GM19467 (cell line): ENCODE measurements at regions not wholly inside any gene's neighbourhood (a gene's known extent, or its start where the extent isn't known, plus 50 kb on each side); places are given as distances from the start of the nearest gene placed in this dataset.
A peak's percentile ranks its signal among the peaks of the same experiment; 100 is the strongest.

Experiments used
- ATAC-seq: cut with Tn5 transposase; IDR thresholded peaks from one replicate; pipeline ENCODE4 v1.9.1; 2021; ENCODE audit warnings: mild to moderate bottlenecking, moderate library complexity; ENCODE audit not compliant: unreplicated experiment

DNA sequence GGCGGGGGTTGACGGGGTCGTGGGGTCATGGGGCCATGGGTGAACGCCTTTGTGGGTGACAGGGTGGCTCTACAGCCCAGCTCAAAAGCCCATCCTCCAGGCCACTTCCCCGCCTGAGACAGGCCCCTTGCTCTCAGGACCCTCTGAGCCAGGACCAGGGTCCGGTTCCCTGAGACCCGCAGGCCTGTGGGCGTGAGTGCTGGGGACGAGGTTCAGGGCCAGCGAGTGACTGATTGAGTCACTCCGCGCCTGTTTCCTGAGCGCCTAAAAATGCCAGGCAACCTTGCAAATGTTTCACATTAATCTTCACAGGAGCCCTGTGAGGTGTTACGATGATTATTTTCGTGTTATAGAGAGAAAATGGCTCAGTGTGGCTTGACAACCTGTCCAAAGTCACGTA lies 97.8 kb downstream of the ZNF674 start:
- peak; percentile 31 for ATAC-seq

DNA sequence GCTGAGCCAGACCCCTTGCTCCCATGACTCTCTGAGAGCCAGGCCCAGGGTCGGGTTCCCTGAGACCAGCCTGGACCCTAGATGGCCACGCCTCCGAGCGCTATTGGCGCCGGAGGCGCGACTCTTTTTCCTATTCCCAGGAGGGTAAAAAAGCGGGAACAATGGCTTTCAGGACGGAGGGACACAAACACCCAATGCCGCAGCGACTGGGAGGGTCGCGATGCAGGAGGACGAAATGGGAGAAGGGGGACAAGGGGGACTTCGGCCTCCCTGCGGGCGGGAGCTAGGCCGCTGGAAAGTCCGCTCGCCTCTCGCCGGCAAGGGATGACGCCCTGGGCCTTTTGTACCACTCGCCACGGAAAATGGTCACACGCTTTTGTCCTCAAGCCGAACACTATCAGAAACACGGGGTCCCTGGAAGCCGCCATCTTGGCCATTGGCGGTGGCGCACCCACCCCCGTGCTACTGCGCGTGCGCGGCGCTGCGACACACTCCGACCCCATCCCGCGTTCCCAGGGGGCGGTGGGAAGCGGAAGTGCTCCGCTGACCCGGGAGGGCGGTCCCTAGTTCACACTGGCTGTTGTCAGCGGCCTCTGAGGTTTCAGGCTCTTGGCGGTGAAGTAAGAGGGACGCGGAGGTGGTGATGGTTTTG lies 98.4 kb downstream of the ZNF674 start:
- ATAC-seq, result peak; percentile 82

DNA sequence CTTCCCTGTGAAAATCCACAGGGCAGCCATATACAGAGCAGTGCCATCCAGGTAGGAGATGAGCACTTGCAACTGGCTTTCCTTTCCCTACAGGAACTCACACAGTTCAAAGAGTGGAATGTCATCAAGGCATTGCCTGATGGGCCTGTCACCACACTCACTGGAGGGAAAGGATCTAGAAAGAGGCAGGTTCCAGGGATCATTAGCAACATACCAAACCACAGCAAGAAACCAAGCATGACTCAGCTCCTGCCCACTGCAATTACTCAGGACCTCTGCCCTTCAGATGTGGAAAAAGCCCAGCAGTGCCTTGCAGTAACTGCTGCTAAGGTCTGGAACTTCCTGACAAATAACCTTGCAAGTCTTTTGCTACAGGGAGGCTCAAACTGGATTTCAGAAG lies 101.2 kb downstream of the ZNF674 start:
- no peak for ATAC-seq

DNA sequence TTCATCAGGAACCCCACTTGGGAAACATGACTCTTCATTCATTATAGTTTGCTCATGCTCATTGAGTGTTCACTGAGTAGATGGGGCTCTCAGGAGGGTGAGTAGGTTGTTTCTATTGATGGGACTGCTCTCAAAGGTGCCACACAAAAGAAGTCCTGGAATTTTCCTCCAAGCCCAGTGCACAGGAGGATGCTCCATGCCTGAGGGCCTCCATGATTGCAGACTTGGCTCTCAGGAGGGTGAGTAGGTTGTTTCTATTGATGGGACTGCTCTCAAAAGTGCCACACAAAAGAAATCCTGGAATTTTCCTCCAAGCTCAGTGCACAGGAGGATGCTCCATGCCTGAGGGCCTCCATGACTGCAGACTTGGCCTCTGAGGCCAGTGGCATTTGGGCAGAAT lies 108.5 kb downstream of the ZNF674 start:
- no peak for ATAC-seq

DNA sequence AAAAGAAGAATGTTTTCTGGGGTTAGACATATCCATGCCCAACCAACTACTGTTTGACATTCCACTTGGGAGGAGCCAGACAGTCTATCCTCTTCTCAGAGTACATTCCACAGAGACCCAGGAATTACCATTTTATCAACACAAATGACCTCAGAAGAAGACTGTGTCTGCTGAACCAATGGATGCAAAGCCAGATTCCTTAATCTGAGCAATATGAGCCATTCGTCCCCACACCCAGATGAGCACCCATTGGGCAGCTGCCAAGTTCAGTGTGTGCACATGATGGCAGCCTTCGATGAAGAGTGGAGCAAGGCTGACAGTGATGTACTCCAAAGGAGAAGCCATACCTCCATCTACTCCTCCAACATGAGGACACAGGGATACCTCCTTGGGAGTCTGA lies 111.3 kb downstream of the ZNF674 start:
- ATAC-seq, result no peak

DNA sequence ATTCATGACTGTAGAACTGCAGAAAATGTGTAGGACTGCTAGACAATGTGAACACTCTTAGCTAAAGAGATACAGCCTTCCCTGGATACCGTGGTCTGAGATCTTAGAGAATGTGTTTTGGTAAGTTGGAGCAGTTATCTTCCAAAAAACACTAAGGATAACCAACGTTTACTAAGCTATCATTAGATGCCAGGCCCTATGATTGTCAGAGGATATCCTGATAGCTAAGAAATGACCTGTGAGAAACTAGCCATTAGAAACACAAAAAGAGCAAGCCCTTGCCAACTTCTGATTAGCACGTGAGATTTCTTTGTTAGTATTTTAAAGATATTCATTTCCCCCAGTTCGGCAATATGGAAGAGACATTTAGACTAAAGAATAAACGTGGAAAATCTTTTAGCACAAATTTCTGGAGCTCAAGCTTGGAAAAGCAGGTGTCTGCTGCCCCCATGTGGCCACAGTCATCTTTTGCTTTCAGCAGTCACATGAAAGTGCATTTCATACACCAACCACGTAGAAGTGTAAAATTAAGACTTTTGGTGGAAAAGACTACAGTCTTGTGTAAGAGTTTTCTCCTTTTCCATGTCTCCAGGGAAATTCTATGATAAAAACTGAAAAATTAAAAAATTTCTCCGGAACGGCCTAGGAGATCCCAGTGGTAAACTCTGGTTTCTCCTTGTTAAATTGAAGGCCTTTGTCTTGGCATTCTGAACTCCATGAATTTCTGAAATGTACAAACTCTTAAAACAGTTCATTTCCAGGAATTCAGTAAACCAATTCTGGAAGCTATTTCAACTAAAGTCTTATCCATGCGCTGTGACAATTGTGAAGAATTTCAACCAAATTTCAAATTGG lies 136.4 kb downstream of the ZNF674 start:
- no peak for ATAC-seq

DNA sequence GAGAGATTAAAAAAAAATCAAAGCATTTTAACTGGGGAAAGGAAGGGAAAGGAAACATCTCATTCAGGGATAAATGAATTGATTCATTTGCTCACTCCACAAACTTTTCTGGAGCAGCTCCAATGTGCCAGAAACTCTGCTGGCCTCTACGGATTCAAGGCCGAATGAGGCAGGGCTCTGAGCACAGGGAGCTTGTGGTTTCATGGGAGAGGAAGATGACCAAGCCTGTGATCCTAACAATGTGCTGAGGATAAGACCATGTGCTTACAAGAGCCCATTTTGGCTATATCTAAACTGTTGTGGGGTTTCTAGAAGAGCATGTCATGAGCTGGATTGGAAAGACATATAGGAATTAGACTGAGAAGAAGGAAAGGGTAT lies 137.5 kb downstream of the ZNF674 start:
- ATAC-seq, result no peak

DNA sequence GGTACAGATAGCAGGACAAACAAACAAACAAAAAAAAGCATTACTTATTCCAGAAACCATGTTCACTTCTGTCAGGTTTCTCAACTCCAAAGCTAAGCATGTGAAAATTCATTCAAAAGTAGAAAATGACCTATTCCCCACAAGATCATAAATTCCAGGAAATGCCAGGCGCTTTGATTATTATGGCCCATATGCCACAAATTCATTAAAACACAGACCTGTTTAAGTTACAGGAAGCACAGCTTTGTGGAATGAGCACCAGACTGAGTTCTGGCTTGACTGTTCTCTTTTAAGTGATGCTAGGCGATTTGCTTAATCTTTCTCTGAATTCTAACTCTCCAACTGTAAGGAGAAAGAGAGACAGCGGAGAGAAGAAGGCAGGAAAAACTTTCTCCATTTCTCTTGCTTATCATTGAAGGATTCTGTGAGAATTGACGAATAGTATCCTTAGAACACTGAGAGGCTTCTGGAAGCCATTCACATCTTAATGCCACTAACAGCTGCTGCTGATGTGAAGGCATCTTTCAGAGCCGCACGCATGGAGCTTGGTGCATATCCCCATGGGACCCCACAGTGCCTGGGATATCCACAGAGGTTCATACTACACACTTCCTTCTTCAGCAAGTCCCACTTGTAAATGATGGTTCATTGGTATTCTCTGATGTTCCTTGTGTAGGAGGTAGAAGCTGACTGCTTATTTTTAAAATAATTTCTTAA lies 138.0 kb downstream of the ZNF674 start:
- no peak for ATAC-seq

DNA sequence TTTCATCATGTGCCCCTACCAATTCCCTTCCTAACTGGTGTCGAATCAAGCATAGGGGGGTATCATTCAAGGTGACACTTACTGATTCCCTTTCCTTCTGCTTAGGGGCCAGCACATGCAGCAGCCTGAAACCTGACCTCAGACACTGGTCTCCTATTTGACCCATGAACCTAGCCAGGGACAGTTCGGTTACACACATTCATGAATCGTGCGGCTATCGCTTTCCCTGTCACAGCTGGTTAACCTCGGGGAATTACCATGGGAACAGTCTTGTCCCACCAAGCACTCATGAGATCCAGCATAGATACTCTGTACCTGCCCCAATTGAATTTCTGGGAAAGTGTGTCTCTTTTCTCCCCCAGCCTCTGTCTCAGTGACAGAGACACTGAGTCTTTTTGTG lies 140.4 kb downstream of the ZNF674 start:
- no peak for ATAC-seq

DNA sequence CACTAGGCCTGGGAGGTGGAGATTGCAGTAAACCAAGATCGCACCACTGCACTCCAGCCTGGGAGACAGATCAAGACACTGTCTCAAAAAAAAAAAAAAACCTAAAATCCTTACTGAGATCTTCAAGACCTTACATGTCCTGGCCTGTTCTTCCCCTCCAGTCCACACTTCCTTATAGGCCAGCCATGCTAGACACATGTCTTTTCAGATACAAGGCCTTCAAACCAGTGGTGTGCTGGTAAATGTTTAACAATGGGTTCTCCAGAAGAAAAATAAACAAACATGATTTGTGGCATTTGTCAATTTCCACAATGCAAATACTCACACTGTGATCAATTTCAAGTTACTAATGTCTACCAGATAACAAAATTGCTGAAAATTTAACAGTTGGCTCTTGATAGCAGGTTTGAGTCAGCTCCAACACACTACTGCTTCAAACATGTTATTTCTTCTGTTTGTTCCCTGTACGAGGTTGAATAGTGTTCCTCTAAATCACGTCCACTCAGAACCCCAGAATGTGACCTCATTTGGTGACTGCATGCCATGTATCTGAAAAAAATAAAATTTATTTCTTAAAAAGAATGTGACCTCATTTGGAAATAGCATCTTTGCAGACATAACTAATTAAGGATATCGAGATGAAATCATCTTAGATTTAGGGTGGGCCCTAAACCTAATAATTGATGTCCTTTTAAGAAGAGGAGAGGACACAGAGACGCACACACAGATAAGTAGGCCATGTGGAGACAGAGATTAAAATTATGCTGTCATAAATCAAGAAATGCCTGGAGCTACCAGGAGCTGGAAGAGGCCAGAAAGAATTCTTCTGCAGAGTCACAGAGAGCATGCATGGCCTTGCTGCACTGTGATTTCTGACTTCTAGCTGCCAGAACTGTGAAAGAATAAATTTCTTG lies 144.4 kb downstream of the ZNF674 start:
- no peak for ATAC-seq

DNA sequence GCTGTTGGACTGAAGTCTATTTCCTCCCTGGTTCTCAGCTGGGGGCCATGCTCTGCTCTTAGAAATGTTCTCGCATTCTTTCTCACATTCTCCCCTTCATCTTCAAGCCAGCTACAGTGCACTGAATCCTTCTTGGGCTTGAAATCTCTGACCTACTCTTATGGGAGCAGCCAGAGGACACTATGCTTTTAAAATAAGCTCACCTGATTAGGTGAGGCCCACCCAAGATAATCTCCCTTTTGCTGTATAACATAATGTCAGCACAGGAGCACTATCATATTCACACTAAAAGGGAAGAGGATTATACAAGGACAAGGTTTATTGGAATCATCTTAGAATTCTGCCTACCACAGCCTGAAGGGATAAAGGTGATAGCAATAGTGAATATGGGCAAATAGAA lies 146.3 kb downstream of the ZNF674 start:
- ATAC-seq, result no peak

DNA sequence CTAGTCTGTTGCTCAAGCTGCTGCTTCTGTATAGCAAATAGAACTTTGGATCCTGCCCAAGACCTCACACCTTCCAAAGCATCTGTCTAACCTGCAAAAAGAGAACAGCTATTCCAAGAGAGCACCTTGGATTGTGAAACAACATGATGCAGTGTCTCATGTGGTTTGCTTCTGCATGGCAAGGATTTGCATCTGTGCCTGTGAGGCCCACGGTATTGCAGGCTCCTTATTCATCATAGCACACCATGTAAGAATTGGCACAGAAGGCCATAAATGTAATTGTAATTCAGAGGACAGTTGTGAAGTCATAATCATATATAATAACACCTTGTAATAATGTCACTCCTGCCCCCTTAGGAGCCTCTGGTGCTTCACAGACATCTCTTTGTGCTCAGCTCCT lies 147.1 kb downstream of the ZNF674 start:
- no peak for ATAC-seq

DNA sequence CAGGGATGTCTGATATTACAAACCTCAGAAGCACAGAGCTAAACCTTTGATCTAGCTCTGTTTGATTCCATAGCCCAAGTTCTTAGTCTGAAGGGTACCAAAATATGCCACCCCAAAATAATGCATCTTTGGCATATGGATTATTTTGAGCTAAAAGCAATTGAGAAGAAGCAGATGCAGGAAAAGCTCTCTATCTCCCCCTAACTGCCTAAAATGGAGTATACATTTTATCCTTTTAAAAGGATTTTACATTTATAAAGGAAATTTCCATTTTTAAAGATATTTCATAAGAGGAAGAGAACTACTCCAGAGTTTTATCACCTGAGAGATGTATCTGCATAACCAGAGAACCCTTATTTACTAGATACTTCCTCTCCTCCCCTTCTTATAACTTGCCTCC lies 158.7 kb downstream of the ZNF674 start:
- ATAC-seq, result no peak

DNA sequence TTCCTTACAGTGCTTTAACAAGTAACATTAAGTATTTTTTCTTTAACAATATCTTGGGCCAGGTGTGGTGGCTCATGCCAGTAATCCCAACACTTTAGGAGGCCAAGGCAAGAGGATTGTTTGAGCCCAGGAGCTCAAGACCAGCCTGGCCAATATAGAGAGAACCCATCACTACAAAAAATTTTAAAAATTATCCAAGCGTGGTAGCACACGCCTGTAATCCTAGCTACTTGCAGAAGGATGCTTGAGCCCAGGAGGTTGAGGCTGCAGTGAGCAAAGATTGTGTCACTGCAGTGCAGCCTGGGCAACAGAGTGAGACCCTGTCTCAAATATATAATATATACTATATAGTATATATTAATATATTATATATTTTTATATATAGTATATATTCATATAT lies 162.2 kb downstream of the ZNF674 start:
- ATAC-seq, result no peak

DNA sequence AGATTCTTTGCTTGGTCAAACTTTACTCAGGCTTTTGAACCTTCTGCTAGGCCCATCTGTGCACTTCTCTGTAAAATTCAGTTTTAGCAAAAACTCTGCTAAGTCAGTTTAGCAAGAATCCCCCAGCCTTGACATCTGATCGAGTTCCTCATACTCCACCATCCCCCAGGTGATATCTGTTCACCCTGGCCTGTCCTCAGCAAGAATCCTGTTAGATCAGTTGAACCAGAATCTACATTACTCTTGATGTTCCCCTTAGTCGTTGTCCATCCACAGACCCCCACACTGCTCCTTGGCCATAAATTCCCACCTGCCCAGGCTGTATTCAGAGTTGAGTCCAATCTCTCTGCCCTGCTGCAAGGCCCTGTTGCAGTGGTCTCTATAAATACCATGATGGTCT lies 162.6 kb downstream of the ZNF674 start:
- no peak for ATAC-seq

DNA sequence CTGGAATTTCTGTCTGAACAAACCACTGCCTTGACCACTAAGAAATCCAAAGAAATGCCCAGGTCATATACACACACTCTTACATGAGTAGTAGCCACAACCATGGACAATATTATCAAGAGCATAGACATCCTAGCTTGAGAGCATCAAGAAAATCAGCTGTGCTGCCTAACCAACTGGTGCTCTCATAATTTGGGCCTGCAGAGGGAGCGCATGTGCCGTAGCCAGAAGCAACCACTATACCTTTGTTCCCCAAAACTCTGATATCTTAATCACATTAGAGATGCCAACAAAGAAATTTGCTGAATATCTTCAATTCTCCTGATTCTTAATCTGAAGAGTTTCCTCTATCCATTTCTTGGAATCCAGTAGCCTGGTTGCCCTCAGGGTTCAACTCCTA lies 163.6 kb downstream of the ZNF674 start:
- ATAC-seq, result no peak

DNA sequence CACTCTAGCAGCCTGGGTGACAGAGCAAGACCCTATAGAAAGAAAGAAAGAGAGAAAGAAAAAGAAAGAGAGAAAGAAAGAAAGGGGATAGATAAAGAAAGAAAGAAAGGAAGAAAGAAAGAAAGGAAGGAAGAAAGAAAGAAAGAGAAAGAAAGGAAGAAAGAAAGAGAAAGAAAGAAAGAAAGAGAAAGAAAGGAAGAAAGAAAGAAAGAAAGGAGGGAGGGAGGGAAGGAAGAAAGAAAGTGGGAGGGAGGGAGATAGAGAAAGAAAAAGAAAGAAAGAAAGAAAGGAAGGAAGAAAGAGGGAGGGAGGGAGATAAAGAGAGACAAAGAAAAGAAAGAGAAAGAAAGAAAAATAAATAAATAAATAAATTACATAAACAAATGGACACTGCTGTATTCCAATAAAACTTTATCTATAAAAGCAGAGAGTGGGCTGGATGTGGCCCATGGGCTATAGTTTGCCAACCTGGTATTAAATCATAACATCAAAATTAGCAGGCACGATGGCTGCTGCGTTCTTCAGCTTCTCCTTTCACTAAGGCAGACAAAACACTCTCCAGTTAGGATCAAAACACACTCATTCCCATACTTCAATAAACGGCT lies 165.0 kb downstream of the ZNF674 start:
- ATAC-seq, result no peak

DNA sequence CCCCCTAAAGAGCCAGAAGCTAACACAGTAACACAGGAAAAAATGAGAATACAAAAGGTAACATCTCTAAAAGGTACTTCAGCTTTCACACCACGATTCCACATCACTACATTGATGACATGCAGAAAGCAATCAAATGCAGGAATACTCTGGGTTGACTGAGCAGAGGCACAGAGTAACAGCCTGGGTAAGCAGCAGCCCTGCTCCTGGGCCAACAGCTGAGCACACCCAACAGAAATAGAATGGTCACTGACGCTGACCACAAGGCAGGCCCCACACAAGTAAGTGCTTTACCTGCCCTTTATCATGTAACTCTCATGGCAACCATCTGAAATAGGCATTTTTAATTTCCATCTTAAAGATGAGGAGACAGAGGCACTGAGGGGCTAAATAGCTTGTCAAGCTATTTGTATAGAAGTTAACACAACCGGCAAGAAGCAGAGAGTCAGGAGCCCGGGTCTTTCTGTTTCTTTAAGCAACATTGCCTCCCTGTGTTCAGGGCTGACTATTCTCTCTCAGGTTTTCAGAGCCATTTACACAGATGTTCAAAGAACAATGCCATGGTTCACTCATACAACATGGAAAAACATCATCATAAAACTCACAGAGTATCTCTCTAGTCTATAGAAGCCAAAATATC lies 168.9 kb downstream of the ZNF674 start:
- no peak for ATAC-seq

DNA sequence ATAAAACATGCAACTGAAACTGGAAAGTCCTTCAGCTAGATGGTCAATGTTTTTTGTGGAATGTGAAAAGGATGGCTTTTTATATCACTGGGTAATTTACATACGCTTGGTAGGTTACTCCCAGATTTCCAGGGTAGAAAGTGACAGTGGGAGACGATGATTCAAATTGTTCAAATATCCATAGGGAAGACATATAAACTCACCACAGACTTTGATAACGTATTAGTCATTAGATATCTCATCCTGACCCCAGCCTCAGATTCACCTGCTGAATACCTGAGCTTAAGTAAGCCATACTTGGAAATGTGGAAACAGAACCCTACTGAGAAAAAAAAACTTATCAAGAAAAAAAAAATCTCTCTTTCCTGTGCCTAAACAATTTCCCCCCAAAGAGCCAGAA lies 169.4 kb downstream of the ZNF674 start:
- ATAC-seq, result no peak

DNA sequence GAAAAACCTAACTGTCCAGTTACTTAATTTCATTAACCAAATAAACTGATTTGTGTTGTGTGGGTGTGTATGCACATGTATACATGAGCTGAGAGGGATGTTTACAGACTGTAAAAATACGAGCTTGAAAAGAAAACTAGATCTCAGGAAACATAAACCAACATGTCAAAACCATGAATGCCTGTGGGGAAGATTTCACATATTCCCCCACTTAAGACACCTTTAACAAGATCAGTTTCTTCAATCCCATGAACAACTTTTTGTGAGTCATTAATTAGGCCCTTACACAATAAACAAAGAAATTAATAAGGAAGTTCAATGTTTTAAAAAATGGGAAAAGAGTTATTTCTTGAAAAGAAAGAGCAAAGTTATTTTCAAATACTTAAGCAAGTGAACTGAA lies 170.8 kb downstream of the ZNF674 start:
- no peak for ATAC-seq
